ENCODE measurements at regions not wholly inside any gene's neighbourhood (a gene's known extent, or its start where the extent isn't known, plus 50 kb on each side); places are given as distances from the start of the nearest gene placed in this dataset.

DNA sequence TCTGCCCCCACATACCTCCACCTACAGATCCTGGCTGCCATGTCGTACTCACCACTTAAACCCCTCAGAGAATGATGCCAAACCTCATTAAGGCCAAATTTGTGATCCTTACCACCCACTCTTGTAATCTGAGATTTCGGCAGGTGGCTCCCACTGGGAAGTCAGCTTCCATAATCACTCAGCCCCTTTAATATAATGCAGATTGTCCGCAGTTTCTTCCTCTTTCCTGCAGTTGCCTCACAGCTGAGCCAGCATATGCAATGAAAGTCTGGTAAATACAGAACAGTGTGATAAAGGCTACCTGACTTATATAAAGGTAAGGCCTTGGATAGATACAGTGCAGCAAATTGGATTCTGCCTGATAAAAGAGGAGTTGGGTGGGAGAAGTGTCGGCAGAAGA is 515.2 kb upstream of the TENM4 start:
- 71 to 87% (median 86%) methylated on average over 4 of the region's 4 CpGs for WGBS, 3 donors
- no peak for TF ChIP-seq EP300 (IDR thresholded peaks at IDR 0.05)
- no peak for TF ChIP-seq POLR2A (IDR thresholded peaks at IDR 0.05)
- no peaks in the 10 kb centered on the region for H3K4me1 ChIP-seq (ENCODE audit: insufficient read depth)

DNA sequence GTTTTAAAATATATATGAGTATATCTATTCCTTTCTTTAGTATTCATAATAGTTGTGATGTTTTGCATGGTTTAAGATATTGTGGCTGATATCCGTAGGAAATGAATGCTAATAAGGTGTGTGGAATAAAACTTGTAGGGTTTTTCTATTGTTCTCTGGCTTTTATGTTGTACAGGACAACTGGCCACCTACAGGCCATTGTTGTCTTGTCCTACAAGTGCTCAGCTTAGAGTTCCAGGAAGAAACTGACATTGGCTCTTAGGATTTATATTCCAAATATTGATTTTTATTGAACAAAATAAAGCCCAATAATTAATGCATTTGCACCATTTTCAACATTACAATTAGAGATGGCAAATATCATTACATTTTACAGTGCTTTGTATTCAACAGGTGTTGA is 512.8 kb upstream of the TENM4 start:
- no peaks in the 10 kb centered on the region for H3K36me3 ChIP-seq
- 81 to 91% (median 82%) methylated on average over 1 of the region's 1 CpG for WGBS, 3 donors
- TF ChIP-seq POLR2A (IDR thresholded peaks at IDR 0.05) = no peak
- no peak for DNase-seq
- no peaks in the 10 kb centered on the region for H3K27me3 ChIP-seq
- intact Hi-C loops (cut with DNase I) = no loop called here
- no peak overlapping the region for H3K4me3 ChIP-seq
- no peaks in the 10 kb centered on the region for H3K9me3 ChIP-seq
- H3K27ac ChIP-seq = no peak overlapping the region
- H3K4me1 ChIP-seq (ENCODE audit: insufficient read depth) = no peaks in the 10 kb centered on the region

More for the DNA sequence above, 515.2 kb upstream of the TENM4 start:
- intact Hi-C loops (cut with DNase I) = no loop called here
- no peaks in the 10 kb centered on the region for H3K36me3 ChIP-seq
- no peak for DNase-seq
- no peak overlapping the region for H3K4me3 ChIP-seq
- H3K9me3 ChIP-seq = no peaks in the 10 kb centered on the region
- no peaks in the 10 kb centered on the region for H3K27me3 ChIP-seq
- H3K27ac ChIP-seq = no peak overlapping the region

DNA sequence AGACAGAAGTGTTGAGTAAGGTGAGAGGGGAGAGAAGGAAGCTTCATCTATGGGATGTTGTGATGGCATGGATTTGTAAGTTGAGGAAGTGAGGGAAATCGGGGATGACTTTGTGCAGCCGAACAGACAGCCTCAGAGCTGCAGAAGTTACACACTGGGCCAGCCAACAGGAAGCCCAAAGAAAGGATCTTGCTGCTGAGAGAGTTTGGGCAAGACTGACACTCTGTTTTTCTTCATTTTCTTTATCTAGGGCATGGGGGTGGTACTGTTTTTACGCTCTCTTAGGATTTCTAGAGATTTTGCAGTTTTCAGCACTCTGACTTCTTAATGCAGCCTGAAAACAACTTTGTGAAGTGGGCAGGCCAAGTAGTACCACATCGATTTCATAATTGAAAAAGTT is 509.9 kb upstream of the TENM4 start:
- 89 to 94% (median 92%) methylated on average over 4 of the region's 4 CpGs for WGBS, 3 donors
- intact Hi-C loops (cut with DNase I) = no loop called here
- no peak for DNase-seq
- no peak overlapping the region for H3K27ac ChIP-seq
- no peak overlapping the region for H3K4me3 ChIP-seq
- no peaks in the 10 kb centered on the region for H3K4me1 ChIP-seq (ENCODE audit: insufficient read depth)
- no peak for TF ChIP-seq EP300 (IDR thresholded peaks at IDR 0.05)
- TF ChIP-seq, protein P1, sequence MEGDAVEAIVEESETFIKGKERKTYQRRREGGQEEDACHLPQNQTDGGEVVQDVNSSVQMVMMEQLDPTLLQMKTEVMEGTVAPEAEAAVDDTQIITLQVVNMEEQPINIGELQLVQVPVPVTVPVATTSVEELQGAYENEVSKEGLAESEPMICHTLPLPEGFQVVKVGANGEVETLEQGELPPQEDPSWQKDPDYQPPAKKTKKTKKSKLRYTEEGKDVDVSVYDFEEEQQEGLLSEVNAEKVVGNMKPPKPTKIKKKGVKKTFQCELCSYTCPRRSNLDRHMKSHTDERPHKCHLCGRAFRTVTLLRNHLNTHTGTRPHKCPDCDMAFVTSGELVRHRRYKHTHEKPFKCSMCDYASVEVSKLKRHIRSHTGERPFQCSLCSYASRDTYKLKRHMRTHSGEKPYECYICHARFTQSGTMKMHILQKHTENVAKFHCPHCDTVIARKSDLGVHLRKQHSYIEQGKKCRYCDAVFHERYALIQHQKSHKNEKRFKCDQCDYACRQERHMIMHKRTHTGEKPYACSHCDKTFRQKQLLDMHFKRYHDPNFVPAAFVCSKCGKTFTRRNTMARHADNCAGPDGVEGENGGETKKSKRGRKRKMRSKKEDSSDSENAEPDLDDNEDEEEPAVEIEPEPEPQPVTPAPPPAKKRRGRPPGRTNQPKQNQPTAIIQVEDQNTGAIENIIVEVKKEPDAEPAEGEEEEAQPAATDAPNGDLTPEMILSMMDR (IDR thresholded peaks at IDR 0.05) = no peak
- no peaks in the 10 kb centered on the region for H3K36me3 ChIP-seq
- no peaks in the 10 kb centered on the region for H3K27me3 ChIP-seq
- H3K9me3 ChIP-seq = no peaks in the 10 kb centered on the region

DNA sequence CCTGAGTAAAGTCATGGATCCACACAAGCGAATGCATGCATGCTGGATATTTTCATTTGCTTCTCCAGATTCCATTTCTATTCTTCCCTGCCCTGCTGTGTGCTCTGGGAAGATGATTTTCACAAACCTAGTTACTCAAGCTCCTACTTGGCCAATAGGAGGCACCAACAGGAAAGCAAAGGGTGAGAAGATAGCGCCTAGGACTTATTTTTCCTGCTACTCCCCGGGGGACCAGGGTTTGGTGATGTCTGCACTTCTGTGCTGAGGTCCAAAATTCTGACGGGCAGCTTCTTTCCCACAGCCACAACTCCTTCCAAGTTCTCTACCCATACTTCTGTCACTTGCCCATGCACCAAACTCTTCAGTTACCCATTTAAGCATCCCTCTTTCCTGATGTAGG is 509.3 kb upstream of the TENM4 start:
- no peak overlapping the region for H3K4me3 ChIP-seq
- H3K9me3 ChIP-seq = no peaks in the 10 kb centered on the region
- no peak overlapping the region for H3K27ac ChIP-seq
- DNase-seq = no peak
- no peaks in the 10 kb centered on the region for H3K36me3 ChIP-seq
- intact Hi-C loops (cut with DNase I) = no loop called here
- H3K4me1 ChIP-seq (ENCODE audit: insufficient read depth) = no peaks in the 10 kb centered on the region
- 84 to 88% (median 85%) methylated on average over 4 of the region's 4 CpGs for WGBS, 3 donors
- no peaks in the 10 kb centered on the region for H3K27me3 ChIP-seq
- TF ChIP-seq EP300 (IDR thresholded peaks at IDR 0.05) = no peak
- TF ChIP-seq, protein P1 (IDR thresholded peaks at IDR 0.05) = no peak
- TF ChIP-seq POLR2A (IDR thresholded peaks at IDR 0.05) = no peak

DNA sequence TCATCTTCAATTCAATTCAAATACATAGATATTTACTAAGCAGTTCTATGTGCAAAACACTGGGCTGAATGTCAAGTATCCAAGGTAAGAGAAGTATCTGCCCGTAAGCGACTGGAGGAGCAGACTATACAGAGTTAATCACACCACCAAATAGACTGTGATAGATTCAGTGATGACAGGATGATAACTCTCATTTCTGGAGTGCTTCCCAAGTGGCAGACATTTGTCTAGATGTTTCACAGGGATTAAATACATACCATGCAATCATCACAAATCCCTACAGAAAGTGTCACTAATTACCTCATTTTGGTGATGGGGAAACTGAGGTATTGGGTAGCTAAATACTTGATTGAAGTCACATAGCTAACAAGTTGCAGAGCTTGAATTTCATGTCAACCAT is 508.7 kb upstream of the TENM4 start:
- Histone ChIP-seq H3K9me3 (no peaks in the 10 kb centered on the region), H3K27ac (no peak overlapping the region), H3K36me3 (no peaks in the 10 kb centered on the region), H3K4me3 (no peak overlapping the region), H3K4me1 (ENCODE audit: insufficient read depth) (no peaks in the 10 kb centered on the region), H3K27me3 (no peaks in the 10 kb centered on the region)
- no peak for TF ChIP-seq EP300 (IDR thresholded peaks at IDR 0.05)
- TF ChIP-seq, protein P1 (IDR thresholded peaks at IDR 0.05) = no peak
- no peak for TF ChIP-seq POLR2A (IDR thresholded peaks at IDR 0.05)
- WGBS, 3 donors = 90 to 98% (median 93%) methylated on average over 2 of the region's 2 CpGs
- intact Hi-C loops (cut with DNase I) = no loop called here
- no peak for DNase-seq

DNA sequence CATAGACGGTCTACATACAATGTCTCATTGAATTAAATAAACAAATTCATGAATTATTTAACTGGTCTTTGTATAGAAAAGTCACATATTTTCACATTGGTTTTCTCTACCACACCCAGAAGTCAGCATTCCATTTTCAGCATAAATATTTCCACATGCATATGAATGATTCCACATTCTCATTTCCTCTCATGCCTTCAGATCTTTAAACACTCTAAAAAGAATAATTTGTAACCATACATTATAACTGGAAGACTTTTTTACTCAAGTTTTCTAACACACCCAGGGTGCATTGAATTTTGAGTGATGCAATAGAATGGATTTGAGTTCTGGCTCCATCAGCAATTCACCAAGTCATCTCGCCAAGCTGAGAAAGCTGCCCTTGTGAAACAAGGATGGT is 501.8 kb upstream of the TENM4 start:
- 87 to 94% (median 92%) methylated on average over 2 of the region's 2 CpGs for WGBS, 3 donors

More for the DNA sequence above, 501.8 kb upstream of the TENM4 start:
- H3K4me3 ChIP-seq = no peak overlapping the region
- no peaks in the 10 kb centered on the region for H3K9me3 ChIP-seq
- no peak overlapping the region for H3K27ac ChIP-seq
- H3K27me3 ChIP-seq = no peaks in the 10 kb centered on the region
- no peaks in the 10 kb centered on the region for H3K36me3 ChIP-seq
- intact Hi-C loops (cut with DNase I) = no loop called here
- H3K4me1 ChIP-seq (ENCODE audit: insufficient read depth) = no peaks in the 10 kb centered on the region
- no peak for DNase-seq
- no peak for TF ChIP-seq POLR2A (IDR thresholded peaks at IDR 0.05)
- TF ChIP-seq EP300 (IDR thresholded peaks at IDR 0.05) = no peak
- TF ChIP-seq, protein P1 (IDR thresholded peaks at IDR 0.05) = no peak
